ENCODE measurements at regions not wholly inside any gene's neighbourhood (a gene's known extent, or its start where the extent isn't known, plus 50 kb on each side); places are given as distances from the start of the nearest gene placed in this dataset.

DNA sequence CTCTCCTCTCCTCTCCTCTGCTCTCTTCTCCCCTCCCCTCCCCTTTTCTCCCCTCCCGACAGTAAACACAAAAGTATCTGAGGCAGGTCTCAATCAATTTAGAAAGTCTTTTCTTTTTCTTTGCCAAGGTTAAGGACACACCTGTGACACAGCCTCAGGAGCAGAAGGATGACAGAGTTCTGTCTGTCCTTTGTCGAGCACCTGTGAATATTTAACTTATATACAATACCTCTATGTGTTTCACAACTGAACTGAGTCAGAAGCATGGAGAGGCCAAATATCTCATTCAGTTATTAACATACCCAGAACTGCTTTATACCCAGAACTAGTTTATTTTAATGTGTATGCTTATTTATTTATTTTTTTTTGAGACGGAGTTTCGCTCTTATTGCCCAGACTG lies 81.1 kb upstream of the ROBO1 start:
- no peak for DNase-seq (ENCODE audit: low read depth in 4 of 4, low spot score in 3 of 4)

DNA sequence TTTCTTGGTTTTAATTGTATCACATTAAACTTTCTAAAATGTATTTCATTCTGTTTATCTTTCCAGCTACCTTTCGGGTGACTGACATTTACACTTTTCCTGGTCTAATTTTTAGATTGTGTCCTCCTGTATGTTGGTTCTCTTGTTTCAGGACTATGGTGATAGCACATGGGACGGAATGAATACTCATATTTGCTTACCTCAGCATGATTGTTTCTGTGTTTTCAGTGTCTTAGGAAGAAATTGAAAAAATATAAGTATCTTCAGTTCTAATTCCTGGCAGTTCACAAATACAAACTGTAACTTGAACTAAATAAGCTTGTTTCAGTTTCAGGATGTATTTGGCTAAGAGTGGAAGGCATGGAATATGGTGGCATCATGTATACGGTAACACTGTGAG lies 80.1 kb upstream of the ROBO1 start:
- no peak for DNase-seq (ENCODE audit: low read depth in 4 of 4, low spot score in 3 of 4)

DNA sequence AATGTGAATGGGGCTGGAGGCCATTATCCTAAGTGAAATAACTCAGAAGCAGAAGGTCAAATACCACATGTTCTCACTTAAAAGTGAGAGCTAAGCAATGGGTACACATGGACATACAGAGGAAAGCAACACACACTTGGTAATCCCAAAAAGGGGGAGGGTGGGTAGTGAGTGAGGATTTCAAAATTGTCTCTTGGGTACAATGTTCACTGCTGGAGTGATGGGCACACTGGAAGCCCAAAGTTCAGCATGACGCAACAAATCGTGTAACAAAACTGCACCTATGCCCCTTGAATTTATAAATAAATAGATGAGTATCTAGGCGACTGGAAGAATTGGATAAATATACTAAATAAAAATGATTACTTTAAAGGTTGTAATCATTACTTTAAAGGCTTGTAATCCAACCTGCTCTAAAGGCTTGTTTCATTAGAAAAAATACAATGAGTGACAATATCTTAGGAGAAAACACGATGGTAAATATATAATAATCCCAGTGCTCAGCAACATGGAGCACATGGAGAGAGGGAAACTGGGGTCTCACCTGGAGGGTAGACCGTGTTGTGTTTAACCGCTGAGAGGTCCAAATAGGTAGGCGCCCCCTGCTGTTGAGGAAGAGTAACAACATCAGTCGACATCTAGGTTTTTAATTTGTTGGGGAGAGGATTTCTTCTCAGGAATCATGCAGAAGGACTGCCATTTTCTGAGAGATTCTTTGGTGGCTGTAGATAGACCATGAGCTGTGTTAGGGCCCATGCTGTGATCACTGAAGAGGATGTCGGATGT lies 78.5 kb upstream of the ROBO1 start:
- no peak for DNase-seq (ENCODE audit: low read depth in 4 of 4, low spot score in 3 of 4)

DNA sequence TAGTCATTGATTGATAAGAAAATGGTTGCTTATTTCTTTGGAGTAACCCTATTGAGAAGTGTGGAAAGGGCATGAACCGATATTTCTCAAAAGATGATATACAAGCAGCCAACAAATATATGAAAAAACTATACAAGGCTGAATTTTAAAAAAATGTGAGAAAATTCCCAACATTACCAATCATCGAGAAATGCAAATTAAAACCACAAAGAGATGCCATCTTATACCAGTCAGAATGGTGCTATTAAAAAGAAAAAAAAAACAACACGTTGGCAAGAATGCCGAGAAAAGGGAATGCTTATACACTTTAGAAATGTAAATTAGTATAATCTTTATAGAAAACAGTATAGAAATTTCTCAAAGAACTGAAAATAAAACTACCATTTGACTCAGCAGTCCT lies 77.7 kb upstream of the ROBO1 start:
- no peak for DNase-seq (ENCODE audit: low read depth in 4 of 4, low spot score in 3 of 4)

DNA sequence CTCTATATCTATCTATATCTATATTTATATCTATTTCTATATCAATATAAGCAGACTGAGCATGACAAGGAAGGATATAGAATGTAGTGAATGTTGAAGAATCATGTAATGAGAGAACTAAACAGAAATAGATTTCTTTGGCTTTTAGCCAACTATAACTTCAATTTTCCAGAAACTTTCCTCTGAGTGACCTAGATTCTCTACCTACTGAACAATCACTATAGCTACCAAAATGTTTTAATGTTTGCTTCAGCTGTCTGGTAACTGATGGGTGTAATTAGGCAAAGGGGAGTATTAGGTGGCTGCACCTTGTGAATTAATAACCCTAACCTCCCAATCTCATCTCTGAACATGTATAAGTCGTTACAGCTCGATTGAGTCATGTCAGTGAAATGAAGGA lies 76.4 kb upstream of the ROBO1 start:
- DNase-seq (ENCODE audit: low read depth in 4 of 4, low spot score in 3 of 4): no peak

DNA sequence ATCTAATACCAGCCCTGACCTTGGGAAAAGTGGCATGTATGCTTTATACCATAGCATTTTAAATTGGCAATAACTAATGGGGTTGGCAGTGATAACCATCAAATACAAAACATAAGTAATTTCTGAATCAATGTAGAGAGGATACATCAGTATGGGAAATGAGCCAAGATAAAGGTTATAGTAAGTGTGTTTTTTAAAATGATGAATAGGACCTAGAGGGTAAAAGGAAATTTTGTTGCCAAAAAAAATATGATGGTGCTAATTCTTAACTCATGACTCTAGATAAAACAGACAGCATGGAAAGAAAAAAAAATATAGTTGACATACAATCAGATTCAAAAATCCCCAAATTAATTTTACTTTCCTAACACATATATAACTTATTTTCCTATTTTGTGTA lies 75.4 kb upstream of the ROBO1 start:
- no peak for DNase-seq (ENCODE audit: low read depth in 4 of 4, low spot score in 3 of 4)

DNA sequence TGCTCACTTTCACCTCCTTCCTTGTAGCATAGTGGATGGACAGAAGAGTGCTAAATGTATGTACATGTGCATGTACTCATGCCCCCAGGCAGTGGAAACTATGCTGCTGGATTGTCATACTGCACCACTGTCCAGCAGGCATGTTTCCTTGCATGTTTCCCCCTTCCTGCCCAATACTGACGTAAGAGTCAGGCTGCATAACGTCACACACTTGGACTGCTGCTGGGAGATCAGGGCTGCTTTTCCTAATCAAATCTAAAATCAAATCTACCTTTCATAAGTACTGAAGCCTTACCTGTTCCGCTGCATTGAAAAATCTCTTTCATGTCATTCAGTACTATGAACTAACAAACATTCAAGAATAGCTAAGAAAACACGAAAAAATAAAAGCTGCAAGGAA lies 67.9 kb upstream of the ROBO1 start:
- DNase-seq (ENCODE audit: low read depth in 4 of 4, low spot score in 3 of 4): no peak

DNA sequence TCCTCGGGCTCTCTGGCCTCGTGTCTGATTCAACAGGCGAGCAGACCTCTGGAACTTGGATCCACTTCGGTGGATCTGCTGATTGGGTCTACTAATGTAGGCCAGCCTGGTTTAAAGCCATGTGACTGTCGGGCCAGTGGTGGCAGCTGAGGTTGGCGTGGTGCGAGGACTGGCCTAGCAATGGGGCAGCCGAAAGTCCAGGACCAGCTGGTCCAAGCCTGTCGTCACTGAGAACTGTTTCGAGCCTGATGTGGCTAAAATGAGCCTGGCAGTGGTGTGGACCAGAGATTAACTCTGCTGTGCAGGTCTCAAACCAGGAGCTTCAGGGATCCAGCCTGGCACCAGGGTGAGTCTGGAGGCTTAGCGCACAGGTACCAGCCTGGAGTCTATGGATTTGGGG lies 56.4 kb upstream of the ROBO1 start:
- no peak for DNase-seq (ENCODE audit: low read depth in 4 of 4, low spot score in 3 of 4)

DNA sequence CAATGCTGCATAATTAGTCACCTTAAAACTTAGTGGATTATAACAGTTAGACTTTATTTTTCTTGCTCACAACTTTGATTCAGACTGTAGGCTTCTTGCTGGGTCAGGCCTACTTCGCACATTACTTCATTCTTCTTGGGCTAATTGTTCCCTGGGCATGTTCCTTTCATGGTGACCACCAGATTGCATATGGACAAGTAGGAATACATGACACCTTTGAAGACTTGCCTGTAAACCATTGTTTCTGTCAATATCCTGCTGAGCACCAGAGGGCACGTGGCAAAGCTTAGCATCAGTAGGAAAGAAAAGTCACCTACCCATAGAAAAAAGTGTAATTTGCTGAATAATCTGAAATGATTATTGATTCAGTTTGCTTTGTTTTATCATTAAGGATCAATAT lies 54.3 kb upstream of the ROBO1 start:
- no peak for DNase-seq (ENCODE audit: low read depth in 4 of 4, low spot score in 3 of 4)

DNA sequence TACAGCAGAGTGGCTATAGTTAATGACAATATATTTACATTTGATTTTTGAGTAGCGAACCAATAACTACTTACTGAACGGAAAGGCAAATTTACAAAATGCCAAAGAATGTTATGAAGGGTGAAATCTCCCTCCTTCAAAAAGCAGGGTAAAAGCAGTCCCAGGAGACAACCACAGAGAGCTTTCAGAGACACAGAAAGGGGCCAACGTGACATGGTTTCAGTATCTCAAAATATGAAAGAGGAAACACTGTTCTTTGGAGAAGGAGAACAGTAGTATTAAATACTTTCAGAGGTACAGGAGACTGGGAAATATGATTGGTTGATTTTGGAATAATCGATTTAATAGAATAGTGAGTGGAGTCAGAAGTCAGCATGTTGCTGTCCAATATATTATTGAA lies 52.3 kb upstream of the ROBO1 start:
- DNase-seq (ENCODE audit: low read depth in 4 of 4, low spot score in 3 of 4): no peak

DNA sequence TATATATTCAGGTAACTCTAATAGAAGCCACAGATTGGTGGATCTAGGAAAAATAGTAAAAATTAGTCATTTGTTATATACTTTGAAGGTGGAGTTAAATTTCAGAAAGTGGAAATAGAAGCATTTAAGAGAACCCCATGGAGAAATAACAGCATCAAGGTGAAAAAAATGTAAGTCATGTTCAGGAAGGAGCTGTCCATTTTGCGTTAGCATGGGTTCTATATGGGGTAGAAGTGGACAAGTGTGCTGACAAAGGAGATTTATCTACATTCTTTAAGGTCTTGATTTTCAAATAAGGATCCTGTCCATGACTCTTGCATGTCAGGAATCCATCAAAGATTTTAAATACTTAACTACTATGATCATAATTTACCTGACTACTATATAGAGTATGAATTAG lies 50.2 kb upstream of the ROBO1 start:
- no peak for DNase-seq (ENCODE audit: low read depth in 4 of 4, low spot score in 3 of 4)

Measured in right renal pelvis (tissue), 4 donors.